HG03575 (cell line): ENCODE measurements at regions not wholly inside any gene's neighbourhood (a gene's known extent, or its start where the extent isn't known, plus 50 kb on each side); places are given as distances from the start of the nearest gene placed in this dataset.
"Not testable (repeated sequence)": the region's sequence is repeated elsewhere in the genome, so short reads cannot be mapped to it uniquely, and the experiment has no call there.

ENCODE experiments used
- ATAC-seq: cut with Tn5 transposase; IDR thresholded peaks from one replicate; pipeline ENCODE4 v1.9.1; 2021; ENCODE audit not compliant: unreplicated experiment, insufficient number of reproducible peaks, low FRiP score; ENCODE audit errors: extremely low read depth

DNA sequence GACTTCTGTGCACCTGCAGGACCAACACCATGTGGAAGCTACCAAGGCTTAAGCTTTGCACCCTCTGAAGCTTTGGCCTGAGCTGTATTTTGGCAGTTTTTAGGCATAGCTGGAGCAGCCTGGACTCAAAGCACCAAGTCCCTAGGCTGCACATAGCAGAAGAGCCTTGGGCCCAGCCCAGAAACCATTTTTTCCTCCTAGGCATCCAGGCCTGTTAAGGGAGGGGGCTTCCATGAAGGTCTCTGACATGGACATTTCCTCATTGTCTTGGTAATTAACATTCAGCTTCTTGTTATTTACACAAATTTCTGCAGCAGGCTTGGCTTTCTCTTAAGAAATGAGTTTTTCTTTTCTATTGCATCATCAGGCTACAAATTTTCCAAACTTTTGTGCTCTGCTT lies 475.8 kb upstream of the FLRT2 start:
- no peak for ATAC-seq

DNA sequence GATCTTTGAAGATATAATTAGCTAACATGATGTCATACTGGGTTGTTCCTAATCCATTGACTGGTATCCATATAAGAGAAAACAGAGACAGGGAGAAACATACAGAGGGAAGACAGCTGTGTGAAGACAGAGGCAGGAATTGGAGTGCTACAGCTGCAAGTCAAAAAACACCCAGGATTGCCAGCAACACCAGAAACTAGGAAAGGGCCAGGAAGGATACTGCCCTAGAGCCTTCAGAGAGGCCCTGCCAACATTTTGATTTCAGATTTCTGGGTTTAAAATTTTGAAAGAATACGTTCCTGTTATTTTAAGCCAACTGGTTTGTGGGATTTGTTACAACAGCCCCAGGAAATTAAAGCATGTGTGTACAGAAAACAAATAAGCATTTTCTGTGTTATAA lies 473.7 kb upstream of the FLRT2 start:
- no peak for ATAC-seq

DNA sequence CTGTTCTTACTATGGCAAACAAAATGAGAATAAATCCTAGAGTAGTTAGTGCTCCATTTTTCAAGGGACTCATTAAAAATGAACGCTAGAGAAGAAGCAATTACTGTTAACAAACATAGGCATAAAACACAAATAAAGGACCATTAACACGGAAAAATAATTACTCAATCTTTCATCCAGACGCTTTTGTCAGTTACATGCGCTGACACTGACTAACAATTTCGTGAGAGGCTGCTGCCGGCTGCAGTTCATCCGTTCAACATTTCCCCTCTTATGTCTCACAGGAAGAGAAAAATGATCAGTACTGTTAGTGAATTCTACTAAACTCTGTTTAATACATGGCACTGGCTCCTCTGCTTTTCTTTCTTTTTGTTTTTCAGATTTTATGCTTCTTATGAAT lies 472.7 kb upstream of the FLRT2 start:
- ATAC-seq, result no peak

DNA sequence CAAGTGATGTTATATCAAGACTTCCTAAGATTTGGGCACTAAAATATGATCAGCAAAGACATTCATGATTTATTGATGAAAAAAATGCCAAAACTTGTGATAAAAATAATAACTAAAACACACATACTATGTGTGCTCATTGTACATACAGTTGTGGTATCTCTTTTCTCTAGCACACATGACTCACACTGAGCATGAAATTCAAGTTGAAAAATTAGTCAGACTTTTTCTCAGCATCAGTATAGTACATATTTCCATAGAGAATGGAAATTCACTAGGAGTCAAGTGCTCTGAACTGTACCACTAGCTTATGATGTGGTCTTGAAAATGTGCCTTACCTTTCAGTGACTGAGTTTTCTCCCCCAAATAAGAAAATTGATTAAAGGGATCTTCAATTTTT lies 471.8 kb upstream of the FLRT2 start:
- ATAC-seq, result no peak

DNA sequence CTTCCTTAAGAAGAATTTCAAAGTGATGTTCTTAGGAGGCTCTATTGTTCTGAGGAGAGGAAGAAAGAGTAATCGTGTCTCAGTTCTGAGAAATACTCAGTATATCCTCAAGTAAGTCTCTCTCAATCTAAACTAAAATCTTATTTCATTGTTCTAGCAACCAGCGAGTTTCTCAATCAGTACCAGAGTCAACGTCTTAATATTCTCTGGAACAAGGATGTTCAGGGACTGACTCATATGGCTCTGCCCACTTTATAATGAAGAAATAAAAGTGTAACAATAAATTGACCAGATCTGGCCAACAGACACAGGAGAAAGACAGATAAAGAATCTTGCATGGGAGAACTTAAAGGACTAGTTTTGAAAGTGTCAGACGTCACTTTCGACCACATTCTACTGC lies 469.8 kb upstream of the FLRT2 start:
- no peak for ATAC-seq

DNA sequence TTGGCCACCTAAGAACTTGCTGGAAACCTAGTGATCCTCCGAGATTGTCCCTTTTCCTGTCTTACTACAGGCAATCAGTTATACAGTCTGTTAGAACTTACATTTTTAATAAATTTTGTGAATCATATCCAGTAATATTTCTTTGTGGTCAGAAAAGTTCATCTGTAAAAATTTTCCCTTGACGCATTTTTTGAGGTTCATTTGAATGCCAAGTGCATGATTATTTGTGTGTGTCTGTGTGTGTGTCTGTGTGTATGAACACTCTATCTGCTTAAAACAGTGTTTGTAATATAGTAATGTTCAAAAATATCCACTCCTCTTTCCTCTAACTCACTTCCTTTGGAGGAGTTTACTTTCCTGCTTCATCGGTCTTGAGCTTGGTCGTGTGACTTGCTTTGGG lies 468.7 kb upstream of the FLRT2 start:
- no peak for ATAC-seq

DNA sequence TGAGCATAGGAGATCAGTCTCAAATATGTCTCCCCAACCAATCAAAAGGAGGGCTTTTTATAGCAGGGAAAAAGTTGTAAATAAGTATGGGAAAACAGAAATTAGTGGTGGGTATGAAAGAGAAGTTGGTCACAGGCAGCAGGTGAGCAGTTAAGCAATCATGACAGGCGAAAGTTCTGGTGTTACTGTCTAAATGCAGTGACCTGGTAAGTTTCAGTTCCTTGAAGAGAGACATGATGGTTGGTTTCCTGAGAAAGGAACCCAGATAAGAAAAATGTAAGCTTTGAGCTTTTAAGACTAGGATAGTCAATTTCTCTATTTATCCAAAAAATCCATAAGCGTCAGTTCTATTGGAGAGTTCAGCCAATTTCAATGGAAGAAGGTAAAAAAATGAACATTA lies 466.2 kb upstream of the FLRT2 start:
- ATAC-seq, result no peak

DNA sequence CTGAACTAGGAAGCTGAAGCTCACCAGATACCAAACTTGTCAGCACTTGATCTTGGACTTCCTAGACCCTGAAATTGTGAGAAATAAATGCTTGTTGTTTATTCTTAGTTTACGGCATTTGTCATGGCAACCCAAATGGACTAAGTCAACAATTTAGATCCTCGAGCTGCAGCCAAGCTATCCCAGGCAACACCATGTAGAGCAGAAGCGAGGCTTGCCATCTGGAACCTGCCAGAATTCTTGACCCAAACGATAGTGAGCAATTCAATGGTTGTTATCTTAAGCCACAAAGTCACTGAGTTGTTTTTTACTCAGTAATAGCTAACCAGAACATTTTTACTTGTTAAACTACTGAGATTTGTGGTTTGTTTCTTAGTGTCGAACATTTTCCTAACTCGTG lies 458.5 kb upstream of the FLRT2 start:
- no peak for ATAC-seq

DNA sequence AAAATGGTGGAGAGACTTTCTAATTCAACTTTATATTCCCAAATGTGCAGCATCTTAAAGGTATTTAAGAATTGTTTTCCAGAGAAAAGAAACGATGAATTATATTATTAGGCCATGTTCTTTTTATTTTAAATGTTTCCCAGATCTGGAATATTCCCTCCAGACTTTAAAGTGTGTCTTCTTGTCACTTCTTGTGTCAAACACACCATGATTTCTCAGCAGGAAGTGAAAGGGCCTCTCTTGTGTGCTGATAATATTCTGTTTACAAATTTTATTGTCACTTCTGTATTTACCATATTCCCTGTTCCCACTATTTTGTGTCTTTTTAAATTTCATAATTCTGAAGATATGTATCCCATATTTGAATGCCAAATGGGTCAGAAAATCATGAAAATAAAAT lies 455.0 kb upstream of the FLRT2 start:
- ATAC-seq, result no peak

DNA sequence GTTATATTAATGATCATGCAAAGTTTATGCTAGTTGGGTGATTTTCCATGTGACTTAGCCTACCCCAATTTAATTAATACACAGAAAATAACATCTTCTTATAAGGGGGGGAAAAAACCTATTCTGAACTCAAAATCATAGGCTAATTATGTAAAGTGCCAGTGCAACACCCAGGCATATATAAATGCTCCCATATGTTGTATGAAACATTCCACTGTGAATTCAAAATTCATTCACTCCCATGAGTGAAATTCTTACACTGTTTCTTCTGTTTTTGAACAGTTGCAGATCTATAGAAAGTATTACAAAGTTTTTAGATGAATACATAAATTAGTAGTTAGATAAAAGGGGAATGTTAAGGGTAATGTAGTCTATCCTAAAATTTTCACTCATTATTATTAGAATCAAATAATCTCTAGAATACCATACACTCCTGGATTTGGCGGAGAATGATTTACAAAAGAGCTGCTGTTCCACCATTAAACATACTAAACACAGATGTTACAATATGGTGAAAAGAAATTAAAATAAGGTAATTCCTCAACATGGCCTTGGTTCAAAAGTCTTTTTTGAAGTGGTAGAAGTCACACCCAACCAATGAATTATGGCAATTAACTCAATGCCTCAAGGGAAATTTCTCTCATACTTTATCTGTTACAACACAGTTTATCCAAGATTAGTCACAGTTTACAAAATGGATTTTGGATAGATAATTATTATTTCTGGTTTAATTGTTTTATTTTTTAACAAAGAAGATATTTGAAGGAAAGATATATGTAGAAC lies 454.1 kb upstream of the FLRT2 start:
- no peak for ATAC-seq

DNA sequence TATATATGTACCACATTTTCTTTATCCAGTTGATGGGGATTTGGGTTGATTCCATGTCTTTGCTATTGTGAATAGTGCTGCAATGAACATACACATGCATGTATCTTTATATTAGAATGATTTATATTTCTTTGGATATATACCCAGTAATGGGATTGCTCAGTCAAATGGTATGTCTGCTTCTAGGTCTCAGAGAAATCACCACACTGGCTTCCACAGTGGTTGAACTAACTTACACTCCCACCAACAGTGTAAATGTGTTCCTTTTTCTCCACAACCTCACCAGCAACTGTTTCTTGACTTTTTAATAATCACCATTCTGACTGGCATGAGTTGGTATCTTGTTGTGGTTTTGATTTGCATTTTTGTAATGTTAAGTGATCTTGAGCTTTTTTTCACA lies 452.2 kb upstream of the FLRT2 start:
- not testable (repeated sequence) for ATAC-seq

DNA sequence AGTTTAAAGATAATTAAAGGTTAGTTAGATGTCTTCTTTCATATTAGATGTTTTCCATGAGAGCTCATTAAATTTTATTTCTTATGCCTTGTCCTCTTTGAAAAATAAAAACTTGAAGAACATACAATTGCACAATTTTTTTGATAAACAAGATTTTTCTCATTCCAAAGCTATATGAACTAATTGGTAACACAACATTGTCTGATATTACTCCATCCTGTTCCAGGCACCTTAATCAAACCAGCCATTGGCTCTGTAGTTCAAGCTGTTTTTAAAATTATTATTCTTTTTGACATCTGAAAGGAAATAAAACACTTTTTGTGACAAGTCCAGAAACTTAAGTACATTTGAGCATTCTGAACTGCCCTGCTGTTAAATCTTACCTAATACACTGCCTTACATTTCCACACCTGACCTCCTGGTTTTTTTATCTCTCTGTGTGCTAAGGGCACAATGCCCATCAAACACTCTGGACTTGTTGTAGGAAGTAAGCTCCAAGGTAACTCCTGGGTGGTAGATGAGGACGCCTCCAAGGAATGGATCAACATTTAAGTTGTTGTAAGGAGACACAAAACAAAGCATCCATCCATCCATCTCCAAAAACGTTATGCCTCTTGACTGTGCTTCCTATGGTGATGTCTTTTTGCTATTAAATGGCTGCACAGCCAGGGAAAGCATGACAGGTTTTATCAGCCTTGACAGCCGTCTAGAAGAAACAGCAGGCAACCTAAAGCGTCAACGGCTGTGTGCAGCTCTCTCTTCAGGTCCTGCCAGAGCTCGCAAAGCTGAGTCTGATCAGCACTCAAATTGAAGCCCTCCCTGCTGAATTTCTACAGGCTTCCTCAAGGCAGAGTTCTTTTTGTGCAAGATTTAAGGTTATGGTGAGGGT lies 449.9 kb upstream of the FLRT2 start:
- no peak for ATAC-seq

DNA sequence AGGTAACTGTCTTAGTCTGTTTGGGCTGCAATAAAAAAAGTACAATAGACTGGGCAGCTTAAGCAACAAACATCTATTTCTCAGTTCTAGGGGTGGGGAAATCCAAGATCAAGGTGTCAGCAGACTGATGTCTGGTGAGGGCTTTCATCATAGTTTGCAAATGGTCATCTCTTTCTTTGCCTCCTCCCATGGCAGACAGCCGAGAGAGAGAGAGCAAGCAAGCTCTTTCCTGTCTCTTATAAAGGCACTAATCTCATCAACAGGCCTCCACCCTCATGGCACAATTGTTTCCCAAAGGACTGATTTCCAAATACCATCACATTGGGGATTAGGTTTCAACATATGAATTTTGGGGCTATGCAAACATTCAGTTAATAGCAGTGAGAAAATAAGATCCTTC lies 445.6 kb upstream of the FLRT2 start:
- no peak for ATAC-seq

DNA sequence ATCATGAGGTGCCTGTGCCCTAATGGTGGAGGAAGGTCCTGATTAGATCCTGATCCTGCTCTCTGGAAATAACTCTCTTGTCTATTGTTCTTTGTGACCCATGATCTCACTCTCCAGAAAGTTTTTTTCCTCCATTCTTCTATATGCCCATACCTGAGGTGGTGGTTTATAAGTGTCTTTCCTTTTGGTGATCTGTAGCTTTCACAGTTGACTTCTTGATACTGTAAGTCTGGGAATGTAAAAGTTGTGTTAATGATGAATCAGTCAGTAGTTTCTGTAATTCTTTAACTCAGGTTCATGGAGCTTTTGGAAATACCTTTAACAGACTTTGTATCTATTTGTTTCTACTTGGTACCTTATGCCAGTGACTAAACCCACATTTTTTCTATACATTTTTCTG lies 444.0 kb upstream of the FLRT2 start:
- ATAC-seq, result no peak

DNA sequence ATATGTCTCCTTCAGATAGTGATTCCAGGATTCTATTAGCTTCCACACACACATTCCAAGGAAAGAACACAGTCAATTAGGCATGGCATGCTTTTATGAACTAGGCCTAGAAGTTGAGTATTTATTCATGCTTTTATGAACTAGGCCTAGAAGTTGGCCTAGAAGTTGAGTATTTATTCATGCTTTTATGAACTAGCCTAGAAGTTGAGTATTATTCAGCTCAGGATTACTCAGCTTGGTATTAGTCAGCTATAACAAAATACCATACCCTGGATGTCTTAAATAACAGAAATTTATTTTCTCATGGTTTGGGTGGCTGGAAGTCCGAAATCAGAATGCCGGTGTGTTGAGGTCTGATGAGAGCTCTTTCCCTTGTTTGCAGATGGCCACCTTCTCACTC lies 442.7 kb upstream of the FLRT2 start:
- ATAC-seq, result no peak

DNA sequence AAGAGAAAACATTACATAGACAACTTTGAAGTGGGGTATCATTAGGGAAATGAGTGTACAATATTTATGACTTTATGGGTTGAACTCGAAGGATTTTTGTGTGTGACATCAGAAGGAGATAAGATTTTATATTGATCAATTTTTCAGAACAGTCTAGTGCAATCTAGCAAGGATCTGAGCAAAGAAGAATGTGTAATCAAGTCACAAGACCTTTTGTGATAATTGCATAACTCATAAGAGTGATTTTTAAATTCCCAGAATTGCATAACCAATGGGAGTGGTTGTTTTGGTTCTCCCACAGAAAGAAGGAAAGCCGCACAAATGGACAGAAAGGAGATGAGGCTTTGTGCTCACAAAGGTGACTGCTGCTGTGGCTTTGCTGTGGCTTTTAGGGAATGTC lies 441.8 kb upstream of the FLRT2 start:
- no peak for ATAC-seq

DNA sequence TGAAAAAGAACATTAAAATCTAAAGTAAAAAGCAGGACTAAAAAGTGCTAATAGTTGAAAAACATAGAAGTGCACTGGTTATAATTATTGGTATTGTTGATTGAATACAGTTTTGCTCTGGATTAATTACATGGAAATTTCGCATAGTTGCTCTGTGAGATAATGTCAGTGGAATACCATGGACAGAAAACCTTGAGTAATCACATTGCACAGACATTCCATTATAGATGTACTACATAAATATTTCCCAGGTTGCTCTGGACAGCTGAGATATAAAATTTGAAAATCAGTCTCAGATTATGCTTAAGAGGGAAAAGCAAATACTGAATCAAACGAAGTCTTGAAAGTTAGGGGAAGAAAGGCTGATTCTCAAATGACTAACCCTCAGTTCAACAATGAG lies 439.3 kb upstream of the FLRT2 start:
- ATAC-seq, result no peak

DNA sequence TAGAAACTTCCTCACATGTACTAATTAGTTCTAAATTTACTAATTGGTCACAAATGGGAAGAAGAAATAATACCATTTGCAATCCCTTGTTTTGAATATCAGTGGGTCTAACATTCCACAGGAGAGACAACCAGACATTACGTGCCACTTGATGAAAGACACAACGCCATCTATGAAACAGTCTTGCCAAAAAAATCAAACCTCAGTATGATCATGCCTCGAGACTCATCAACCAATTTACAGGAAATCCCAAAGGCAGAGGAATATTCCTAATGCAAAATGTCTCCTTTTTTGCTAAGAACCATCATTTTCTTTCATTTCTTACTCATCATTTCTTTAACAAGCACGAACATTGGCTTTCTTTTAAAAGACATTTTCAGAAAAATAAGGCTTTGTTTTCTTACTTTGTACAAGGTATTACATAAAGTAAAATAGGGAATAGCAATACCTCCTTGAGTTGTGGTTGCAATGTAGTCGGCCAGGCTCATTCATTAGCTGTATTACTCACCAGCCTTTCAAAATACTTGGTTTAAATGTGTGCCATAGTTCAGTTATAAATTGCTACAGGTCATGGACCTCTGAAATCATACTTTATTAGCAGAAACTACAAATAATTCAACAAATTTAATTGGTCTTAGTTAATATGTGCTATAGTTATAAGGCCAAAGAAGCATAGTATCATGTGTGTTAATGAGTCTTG lies 436.2 kb upstream of the FLRT2 start:
- no peak for ATAC-seq

DNA sequence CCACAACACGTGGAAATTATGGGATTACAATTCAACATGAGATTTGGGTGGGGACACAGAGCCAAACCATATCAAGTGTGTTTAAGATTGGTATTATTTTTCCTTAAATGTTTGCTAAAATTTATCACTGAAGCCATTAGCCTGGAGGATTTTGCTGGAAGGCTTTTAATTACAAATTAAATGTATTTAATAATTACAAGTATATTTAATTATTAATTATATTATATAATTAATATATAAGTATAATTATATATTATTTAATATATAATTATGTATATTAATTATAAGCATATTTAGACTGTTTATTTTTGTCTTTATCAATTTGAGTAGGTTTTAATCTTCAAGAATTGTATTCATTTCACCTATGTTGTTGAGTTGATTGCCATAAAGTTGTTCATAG lies 427.4 kb upstream of the FLRT2 start:
- no peak for ATAC-seq

DNA sequence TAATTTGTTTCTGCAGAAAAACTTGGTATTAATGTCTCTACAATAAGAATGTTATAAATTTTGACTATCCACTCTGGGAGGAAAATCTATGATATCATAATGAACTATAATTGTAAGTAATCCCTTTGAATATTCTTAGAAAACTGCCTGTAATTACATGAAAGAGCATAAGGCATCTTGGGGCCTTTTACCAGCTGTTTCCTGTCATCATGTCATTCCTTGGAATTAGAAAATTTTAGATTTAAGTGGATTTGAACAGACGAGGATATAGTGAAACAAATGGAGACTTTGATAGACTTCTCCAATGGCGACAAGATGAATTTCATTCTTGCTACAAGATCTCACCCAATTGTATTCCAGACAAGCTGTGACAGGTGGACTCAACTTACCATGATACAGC lies 423.4 kb upstream of the FLRT2 start:
- ATAC-seq, result no peak
